ENCODE measurements at regions not wholly inside any gene's neighbourhood (a gene's known extent, or its start where the extent isn't known, plus 50 kb on each side); places are given as distances from the start of the nearest gene placed in this dataset.

GRCh38 chr6:40804905-40805304 lies 217.7 kb upstream of the LRFN2 start:
- TF ChIP-seq TAF1 (IDR thresholded peaks at IDR 0.05; ENCODE audit: borderline replicate concordance, insufficient read depth, low read length) (no peak), FOXP2 (optimal IDR thresholded peaks at IDR 0.05; ENCODE audit: borderline replicate concordance, extremely low read depth, extremely low read length, insufficient read depth) (no peak), SIN3A (IDR thresholded peaks at IDR 0.05; ENCODE audit: borderline replicate concordance, insufficient read depth, low read length) (no peak), REST (IDR thresholded peaks at IDR 0.05; ENCODE audit: insufficient read depth in 1 of 2, low read depth in 2 of 2, low read length in 2 of 2) (no peak)

- TF ChIP-seq SIN3A (IDR thresholded peaks at IDR 0.05; ENCODE audit: borderline replicate concordance, insufficient read depth, low read length) = no peak
- no peak for TF ChIP-seq FOXP2 (optimal IDR thresholded peaks at IDR 0.05; ENCODE audit: borderline replicate concordance, extremely low read depth, extremely low read length, insufficient read depth)
- no peak for TF ChIP-seq TAF1 (IDR thresholded peaks at IDR 0.05; ENCODE audit: borderline replicate concordance, insufficient read depth, low read length)
- no peak for TF ChIP-seq POLR2AphosphoS5 (IDR thresholded peaks at IDR 0.05; ENCODE audit: low read depth, low read length)
- no peak for TF ChIP-seq REST (IDR thresholded peaks at IDR 0.05; ENCODE audit: insufficient read depth in 1 of 2, low read depth in 2 of 2, low read length in 2 of 2)
These were observed 216.9 kb upstream of the LRFN2 start for GRCh38 chr6:40803897-40804702.

- no peak for TF ChIP-seq SIN3A (IDR thresholded peaks at IDR 0.05; ENCODE audit: borderline replicate concordance, insufficient read depth, low read length)
- no peak for TF ChIP-seq FOXP2 (optimal IDR thresholded peaks at IDR 0.05; ENCODE audit: borderline replicate concordance, extremely low read depth, extremely low read length, insufficient read depth)
- no peak for TF ChIP-seq POLR2AphosphoS5 (IDR thresholded peaks at IDR 0.05; ENCODE audit: low read depth, low read length)
- no peak for TF ChIP-seq TAF1 (IDR thresholded peaks at IDR 0.05; ENCODE audit: borderline replicate concordance, insufficient read depth, low read length)
- TF ChIP-seq REST (IDR thresholded peaks at IDR 0.05; ENCODE audit: insufficient read depth in 1 of 2, low read depth in 2 of 2, low read length in 2 of 2) = no peak
These were observed 215.3 kb upstream of the LRFN2 start for GRCh38 chr6:40802481-40802880.

GRCh38 chr6:40799296-40800140 lies 212.4 kb upstream of the LRFN2 start:
- TF ChIP-seq POLR2AphosphoS5 (IDR thresholded peaks at IDR 0.05; ENCODE audit: low read depth, low read length) (no peak), REST (IDR thresholded peaks at IDR 0.05; ENCODE audit: insufficient read depth in 1 of 2, low read depth in 2 of 2, low read length in 2 of 2) (no peak), FOXP2 (optimal IDR thresholded peaks at IDR 0.05; ENCODE audit: borderline replicate concordance, extremely low read depth, extremely low read length, insufficient read depth) (no peak), TAF1 (IDR thresholded peaks at IDR 0.05; ENCODE audit: borderline replicate concordance, insufficient read depth, low read length) (no peak), SIN3A (IDR thresholded peaks at IDR 0.05; ENCODE audit: borderline replicate concordance, insufficient read depth, low read length) (no peak)

All from PFSK-1 (cell line).